ENCODE measurements at regions not wholly inside any gene's neighbourhood (a gene's known extent, or its start where the extent isn't known, plus 50 kb on each side); places are given as distances from the start of the nearest gene placed in this dataset.
"Not testable (repeated sequence)": the region's sequence is repeated elsewhere in the genome, so short reads cannot be mapped to it uniquely, and the experiment has no call there.

- DNase-seq (ENCODE audit: low spot score): no peak
These were observed 248.9 kb upstream of the TMEM132C start for GRCh38 chr12:128018067-128018466.

- DNase-seq (ENCODE audit: low spot score): no peak
These were observed 246.9 kb upstream of the TMEM132C start for GRCh38 chr12:128019996-128020544.

DNA sequence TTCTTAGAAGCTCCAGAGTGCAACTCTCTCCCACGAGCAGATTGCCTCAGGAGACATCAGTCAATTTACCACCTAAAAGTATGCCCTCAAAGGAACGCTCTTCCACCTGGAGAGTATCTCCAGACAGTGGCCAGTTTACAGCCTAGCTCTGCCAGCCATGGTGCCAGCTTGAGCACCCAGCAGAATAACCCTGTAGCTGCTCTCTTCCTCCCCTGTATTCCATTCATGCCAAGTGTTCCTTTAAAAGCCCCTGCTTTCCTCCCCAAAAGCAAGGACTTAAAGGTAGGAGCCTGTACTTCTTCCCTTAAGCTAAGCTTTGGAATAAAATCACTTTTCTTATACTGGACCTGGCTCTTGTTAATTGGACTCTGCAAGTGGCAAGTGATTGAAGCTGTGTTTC lies 245.4 kb upstream of the TMEM132C start:
- no peak for DNase-seq (ENCODE audit: low spot score)

- DNase-seq (ENCODE audit: low spot score): no peak
These were observed 241.3 kb upstream of the TMEM132C start for GRCh38 chr12:128025589-128026245.

DNA sequence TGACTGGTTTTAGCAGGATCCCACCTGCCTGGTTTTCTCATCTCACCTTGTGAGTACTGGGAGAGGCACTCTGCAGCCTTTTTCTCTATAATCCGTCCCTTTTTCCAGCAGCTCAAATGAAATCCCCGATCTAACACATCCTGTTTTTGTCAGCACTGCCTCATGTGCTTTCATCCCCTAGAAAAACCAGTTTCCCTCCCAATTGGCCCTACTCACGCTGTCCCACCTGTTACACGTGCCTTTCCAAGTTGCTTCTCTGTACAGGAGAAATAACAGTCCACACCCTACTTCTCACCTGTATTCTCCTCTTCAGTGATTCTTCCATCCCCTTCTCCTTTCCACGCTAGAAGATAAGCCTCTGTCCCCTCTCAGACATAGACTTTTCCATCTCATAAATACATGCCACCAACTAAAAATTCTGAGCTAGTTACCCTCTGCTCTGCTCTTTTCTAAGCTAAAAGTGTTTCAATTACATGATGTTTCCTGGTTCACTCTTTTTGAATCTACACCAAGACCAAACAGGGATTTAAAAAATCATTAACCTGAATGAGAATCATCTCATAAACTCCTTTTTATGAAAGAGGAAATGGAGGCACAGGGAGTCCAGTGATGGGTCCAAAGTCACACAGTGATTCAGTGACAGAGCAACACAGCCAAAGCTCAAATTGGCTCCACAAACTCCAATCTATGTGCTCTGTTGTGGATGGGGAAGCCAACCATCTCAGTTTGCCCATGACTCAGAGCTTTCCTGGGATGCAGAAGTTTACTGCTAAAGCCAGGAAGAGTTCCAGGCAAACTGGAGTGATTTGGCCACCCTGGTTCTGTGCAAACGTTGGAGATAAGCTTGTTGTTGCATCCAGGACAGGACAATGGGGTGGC lies 240.0 kb upstream of the TMEM132C start:
- DNase-seq (ENCODE audit: low spot score): peak; percentile 9

- no peak for DNase-seq (ENCODE audit: low spot score)
These were observed 233.5 kb upstream of the TMEM132C start for GRCh38 chr12:128033473-128033872.

- DNase-seq (ENCODE audit: low spot score): no peak
These were observed 226.0 kb upstream of the TMEM132C start for GRCh38 chr12:128040971-128041370.

DNA sequence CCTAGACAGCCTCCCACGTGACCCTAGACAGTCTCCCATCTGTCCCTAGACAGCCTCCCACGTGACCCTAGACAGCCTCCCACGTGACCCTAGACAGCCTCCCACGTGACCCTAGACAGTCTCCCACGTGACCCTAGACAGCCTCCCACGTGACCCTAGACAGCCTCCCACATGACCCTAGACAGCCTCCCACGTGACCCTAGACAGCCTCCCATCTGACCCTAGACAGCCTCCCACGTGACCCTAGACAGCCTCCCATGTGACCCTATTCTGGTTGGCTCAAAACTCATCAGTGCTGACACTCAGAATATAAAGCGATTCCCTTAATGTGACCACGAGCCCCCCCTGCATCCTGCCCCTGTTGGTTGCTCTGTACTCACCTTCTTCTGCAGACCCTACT lies 224.7 kb upstream of the TMEM132C start:
- DNase-seq (ENCODE audit: low spot score): not testable (repeated sequence)

DNA sequence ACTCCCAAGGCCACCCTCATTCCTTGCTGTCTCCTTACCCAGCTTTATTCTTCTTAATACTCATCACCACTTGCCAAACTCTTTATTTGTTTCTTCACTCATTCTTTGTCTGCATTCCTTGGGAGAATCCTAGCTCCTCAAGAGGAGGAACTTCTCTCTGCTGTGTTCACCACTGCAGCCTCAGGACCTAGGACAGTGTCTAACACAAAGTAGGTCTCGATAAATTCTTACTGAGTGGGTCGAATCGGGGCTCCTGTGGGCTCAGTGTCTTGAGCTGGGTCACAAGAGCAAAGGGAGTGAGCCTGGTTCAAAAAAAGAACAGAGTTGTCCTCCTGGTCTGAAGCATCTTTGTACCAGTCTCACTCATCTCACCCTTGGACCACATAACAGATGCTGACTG lies 224.1 kb upstream of the TMEM132C start:
- DNase-seq (ENCODE audit: low spot score): no peak

GRCh38 chr12:128043317-128043716 lies 223.7 kb upstream of the TMEM132C start:
- no peak for DNase-seq (ENCODE audit: low spot score)

DNA sequence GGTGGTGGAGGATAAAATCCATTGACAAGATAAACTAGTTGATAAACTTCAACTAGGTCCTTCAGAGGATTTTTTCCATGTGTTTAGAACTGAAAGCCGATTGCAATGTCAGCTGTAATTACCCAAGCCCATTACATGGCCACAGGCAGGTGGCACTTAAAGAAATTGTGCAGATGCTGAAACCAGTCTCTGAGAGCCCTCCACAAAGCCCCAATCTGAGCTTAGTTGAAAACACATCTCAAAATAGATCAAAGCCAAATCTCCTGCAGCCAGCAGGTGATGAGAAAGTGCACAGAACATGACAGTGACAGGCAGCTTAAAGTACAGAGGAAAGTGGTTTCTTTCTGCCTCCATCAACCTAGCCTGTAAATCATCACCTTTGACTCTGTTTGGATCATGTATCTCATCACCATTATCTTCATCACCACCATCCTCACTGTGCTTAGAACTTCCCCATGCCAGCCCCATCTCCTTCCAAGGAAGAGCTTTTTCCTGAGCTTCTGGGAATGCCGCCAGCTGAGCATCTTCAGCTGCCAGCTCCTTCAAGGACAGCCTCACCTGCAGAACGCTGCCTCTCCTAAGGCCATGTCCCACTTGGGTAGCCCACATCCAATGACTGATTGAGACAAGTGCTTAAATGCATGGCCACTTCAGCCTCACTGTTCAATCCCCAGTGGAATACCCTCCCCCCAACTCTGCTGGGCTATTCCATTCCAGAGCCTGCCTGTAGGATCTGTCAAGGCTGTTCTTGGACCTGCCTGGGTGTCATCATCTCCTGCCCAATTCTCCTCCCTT lies 219.5 kb upstream of the TMEM132C start:
- DNase-seq (ENCODE audit: low spot score): no peak

GRCh38 chr12:128052331-128052730 lies 214.6 kb upstream of the TMEM132C start:
- peak; percentile 24 for DNase-seq (ENCODE audit: low spot score)

GRCh38 chr12:128052777-128053176 lies 214.2 kb upstream of the TMEM132C start:
- no peak for DNase-seq (ENCODE audit: low spot score)

- DNase-seq (ENCODE audit: low spot score): no peak
These were observed 211.4 kb upstream of the TMEM132C start for GRCh38 chr12:128055567-128055966.

DNA sequence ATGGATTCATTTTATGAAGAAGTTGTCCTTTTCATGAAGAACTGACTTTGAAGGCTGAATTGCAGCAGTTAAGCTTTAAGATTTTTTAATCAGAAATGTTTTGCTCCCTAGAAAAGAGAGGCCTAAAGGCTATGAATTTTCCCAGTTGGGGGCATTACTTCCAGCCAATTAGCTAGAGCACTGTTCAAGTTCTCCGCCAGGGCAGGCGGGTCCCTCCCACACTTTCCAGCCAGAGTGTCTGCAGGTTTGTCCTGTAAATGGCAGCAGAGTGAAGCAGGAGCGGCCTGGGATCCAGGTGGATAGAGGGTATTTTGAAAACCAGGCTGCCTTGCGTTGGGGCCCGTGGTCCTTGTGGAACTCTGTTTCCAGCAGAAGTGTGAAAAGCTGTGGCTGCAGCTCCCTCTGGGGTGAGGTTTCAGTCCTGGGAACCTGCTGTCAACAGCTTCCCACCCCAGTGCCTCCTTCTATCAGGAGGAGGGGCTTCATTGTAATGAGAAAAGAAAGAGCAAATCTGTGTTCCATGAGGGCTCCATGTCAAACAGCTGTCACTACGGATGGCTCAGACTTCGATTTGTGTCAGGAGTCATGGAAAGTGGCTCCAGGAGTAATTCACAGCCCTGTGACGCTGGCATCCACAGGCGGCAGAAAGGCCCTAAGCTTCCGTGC lies 210.7 kb upstream of the TMEM132C start:
- no peak for DNase-seq (ENCODE audit: low spot score)

- DNase-seq (ENCODE audit: low spot score): no peak
These were observed 209.4 kb upstream of the TMEM132C start for GRCh38 chr12:128057586-128057985.

GRCh38 chr12:128059621-128060370 lies 207.2 kb upstream of the TMEM132C start:
- DNase-seq (ENCODE audit: low spot score): no peak

- no peak for DNase-seq (ENCODE audit: low spot score)
These were observed 198.8 kb upstream of the TMEM132C start for GRCh38 chr12:128068211-128068610.

DNA sequence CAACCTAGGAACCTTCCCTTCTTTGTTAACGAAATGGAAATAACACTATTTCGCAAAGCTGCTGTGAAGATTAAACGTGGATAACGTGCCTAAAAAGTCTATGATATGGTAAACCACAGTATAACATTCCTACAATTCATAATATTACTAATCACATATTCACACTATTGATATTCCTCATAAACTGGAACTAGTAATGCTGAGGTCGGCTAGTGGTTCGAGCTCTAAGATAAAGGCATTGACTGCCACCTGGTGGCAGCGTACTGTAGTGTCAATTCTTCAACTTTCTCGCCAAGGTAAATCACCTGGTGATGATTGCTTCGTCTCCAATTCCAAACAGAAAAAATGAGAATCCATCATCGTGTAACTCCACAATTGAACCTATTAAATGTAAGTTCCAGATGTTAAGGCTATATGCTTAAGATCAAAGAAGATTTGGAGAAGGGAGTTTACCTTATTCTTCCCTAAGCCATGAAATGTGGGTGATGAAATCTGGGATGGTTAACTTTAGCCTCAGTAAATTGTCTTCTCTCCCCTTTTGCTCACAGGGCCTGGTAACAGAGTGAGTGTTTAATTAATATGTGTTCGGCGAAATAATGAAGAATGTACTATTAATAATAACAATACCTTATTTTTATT lies 197.5 kb upstream of the TMEM132C start:
- DNase-seq (ENCODE audit: low spot score): peak; percentile 43

- no peak for DNase-seq (ENCODE audit: low spot score)
These were observed 193.0 kb upstream of the TMEM132C start for GRCh38 chr12:128073937-128074336.

DNA sequence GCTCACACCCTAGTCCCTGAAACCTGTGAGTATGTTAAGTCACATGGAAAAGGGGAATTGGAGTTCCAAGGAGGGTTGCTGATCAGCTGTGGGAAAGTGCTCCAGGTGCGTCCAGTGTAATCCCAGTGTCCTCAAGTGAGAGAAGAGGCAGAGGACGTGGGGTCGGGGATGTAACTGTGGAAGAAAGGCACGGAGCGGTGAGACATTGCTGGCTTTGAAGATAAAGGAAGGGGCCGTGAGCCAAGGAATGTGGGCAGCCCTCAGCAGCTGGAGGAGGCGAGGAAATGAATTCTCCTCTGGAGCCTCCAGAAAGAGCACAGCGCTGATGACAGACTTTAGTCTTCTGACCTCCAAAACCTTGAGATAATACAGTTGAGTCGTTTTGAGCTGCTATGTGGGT lies 191.6 kb upstream of the TMEM132C start:
- no peak for DNase-seq (ENCODE audit: low spot score)

All from AG08396 (cell line).